ENCODE measurements at regions not wholly inside any gene's neighbourhood (a gene's known extent, or its start where the extent isn't known, plus 50 kb on each side); places are given as distances from the start of the nearest gene placed in this dataset.

- no peak overlapping the region for H3K4me2 ChIP-seq (ENCODE audit: low read length)
- no peaks in the 10 kb centered on the region for H3K9me3 ChIP-seq (ENCODE audit: control insufficient read depth, insufficient read depth, low read length)
- no peak overlapping the region for H3K27ac ChIP-seq (ENCODE audit: low read depth, low read length)
- H3K79me2 ChIP-seq (ENCODE audit: control insufficient read depth, low read length), result no peaks in the 10 kb centered on the region
- H4K20me1 ChIP-seq (ENCODE audit: control insufficient read depth, insufficient read depth, low read depth, low read length), result no peaks in the 10 kb centered on the region
- no peaks in the 10 kb centered on the region for H3K4me1 ChIP-seq (ENCODE audit: control insufficient read depth, low read length)
- H3K9me2 ChIP-seq (replicated peaks; ENCODE audit: control insufficient read depth, low read length), result no peaks in the 10 kb centered on the region
- no peaks in the 10 kb centered on the region for H3F3A ChIP-seq (ENCODE audit: control insufficient read depth, insufficient read depth)
- TF ChIP-seq EZH2phosphoT487 (IDR thresholded peaks at IDR 0.05; ENCODE audit: borderline replicate concordance, low read length) (no peak), CTCF (IDR thresholded peaks at IDR 0.05; ENCODE audit: low read depth, low read length, poor library complexity, severe bottlenecking) (no peak)
- no peaks in the 10 kb centered on the region for H3K36me3 ChIP-seq (ENCODE audit: control insufficient read depth, low read length)
- H3K4me3 ChIP-seq (ENCODE audit: low read length), result no peak overlapping the region
- H3K27me3 ChIP-seq (ENCODE audit: control insufficient read depth, low read length), result no peaks in the 10 kb centered on the region
These were observed 350.8 kb downstream of the RPL10L start for GRCh38 chr14:46300765-46301164.

- H3K4me3 ChIP-seq (ENCODE audit: low read length), result no peak overlapping the region
- no peaks in the 10 kb centered on the region for H3K36me3 ChIP-seq (ENCODE audit: control insufficient read depth, low read length)
- H4K20me1 ChIP-seq (ENCODE audit: control insufficient read depth, insufficient read depth, low read depth, low read length), result no peaks in the 10 kb centered on the region
- H3K79me2 ChIP-seq (ENCODE audit: control insufficient read depth, low read length), result no peaks in the 10 kb centered on the region
- TF ChIP-seq EZH2phosphoT487 (IDR thresholded peaks at IDR 0.05; ENCODE audit: borderline replicate concordance, low read length) (no peak), CTCF (IDR thresholded peaks at IDR 0.05; ENCODE audit: low read depth, low read length, poor library complexity, severe bottlenecking) (no peak)
- H3K4me2 ChIP-seq (ENCODE audit: low read length), result no peak overlapping the region
- no peak overlapping the region for H3K27ac ChIP-seq (ENCODE audit: low read depth, low read length)
- no peaks in the 10 kb centered on the region for H3K9me3 ChIP-seq (ENCODE audit: control insufficient read depth, insufficient read depth, low read length)
- H3F3A ChIP-seq (ENCODE audit: control insufficient read depth, insufficient read depth), result no peaks in the 10 kb centered on the region
- H3K4me1 ChIP-seq (ENCODE audit: control insufficient read depth, low read length), result no peaks in the 10 kb centered on the region
- H3K9me2 ChIP-seq (replicated peaks; ENCODE audit: control insufficient read depth, low read length), result no peaks in the 10 kb centered on the region; the same call in 1 of the 2 replicates
- H3K27me3 ChIP-seq (ENCODE audit: control insufficient read depth, low read length), result no peaks in the 10 kb centered on the region
These were observed 360.9 kb downstream of the RPL10L start for GRCh38 chr14:46290706-46291105.

- Histone ChIP-seq H3K36me3 (ENCODE audit: control insufficient read depth, low read length) (no peaks in the 10 kb centered on the region), H4K20me1 (ENCODE audit: control insufficient read depth, insufficient read depth, low read depth, low read length) (no peaks in the 10 kb centered on the region), H3K27ac (ENCODE audit: low read depth, low read length) (no peak overlapping the region), H3K4me1 (ENCODE audit: control insufficient read depth, low read length) (no peaks in the 10 kb centered on the region), H3K27me3 (ENCODE audit: control insufficient read depth, low read length) (no peaks in the 10 kb centered on the region), H3K9me3 (ENCODE audit: control insufficient read depth, insufficient read depth, low read length) (no peaks in the 10 kb centered on the region), H3K79me2 (ENCODE audit: control insufficient read depth, low read length) (no peaks in the 10 kb centered on the region), H3K4me3 (ENCODE audit: low read length) (no peak overlapping the region), H3K9me2 (replicated peaks; ENCODE audit: control insufficient read depth, low read length) (no peaks in the 10 kb centered on the region), H3F3A (ENCODE audit: control insufficient read depth, insufficient read depth) (no peaks in the 10 kb centered on the region), H3K4me2 (ENCODE audit: low read length) (no peak overlapping the region)
- TF ChIP-seq EZH2phosphoT487 (IDR thresholded peaks at IDR 0.05; ENCODE audit: borderline replicate concordance, low read length), result no peak
- TF ChIP-seq CTCF (IDR thresholded peaks at IDR 0.05; ENCODE audit: low read depth, low read length, poor library complexity, severe bottlenecking), result no peak
These were observed 371.8 kb downstream of the RPL10L start for GRCh38 chr14:46279776-46280175.

- H3F3A ChIP-seq (ENCODE audit: control insufficient read depth, insufficient read depth), result no peaks in the 10 kb centered on the region
- H3K36me3 ChIP-seq (ENCODE audit: control insufficient read depth, low read length), result no peaks in the 10 kb centered on the region
- H3K9me3 ChIP-seq (ENCODE audit: control insufficient read depth, insufficient read depth, low read length), result no peaks in the 10 kb centered on the region
- no peaks in the 10 kb centered on the region for H4K20me1 ChIP-seq (ENCODE audit: control insufficient read depth, insufficient read depth, low read depth, low read length)
- no peak overlapping the region for H3K4me2 ChIP-seq (ENCODE audit: low read length)
- H3K27me3 ChIP-seq (ENCODE audit: control insufficient read depth, low read length), result no peaks in the 10 kb centered on the region
- no peak overlapping the region for H3K27ac ChIP-seq (ENCODE audit: low read depth, low read length)
- H3K79me2 ChIP-seq (ENCODE audit: control insufficient read depth, low read length), result no peaks in the 10 kb centered on the region
- H3K4me3 ChIP-seq (ENCODE audit: low read length), result no peak overlapping the region
- H3K4me1 ChIP-seq (ENCODE audit: control insufficient read depth, low read length), result no peaks in the 10 kb centered on the region
- H3K9me2 ChIP-seq (replicated peaks; ENCODE audit: control insufficient read depth, low read length), result no peaks in the 10 kb centered on the region
- TF ChIP-seq EZH2phosphoT487 (IDR thresholded peaks at IDR 0.05; ENCODE audit: borderline replicate concordance, low read length), result no peak
- TF ChIP-seq CTCF (IDR thresholded peaks at IDR 0.05; ENCODE audit: low read depth, low read length, poor library complexity, severe bottlenecking), result no peak
These were observed 372.3 kb downstream of the RPL10L start for GRCh38 chr14:46279327-46279726.
